GDM1 (cell line): ENCODE measurements at regions not wholly inside any gene's neighbourhood (a gene's known extent, or its start where the extent isn't known, plus 50 kb on each side); places are given as distances from the start of the nearest gene placed in this dataset.
"Not testable (repeated sequence)": the region's sequence is repeated elsewhere in the genome, so short reads cannot be mapped to it uniquely, and the experiment has no call there.

ENCODE experiments used
- DNase-seq: peaks from one replicate; lab custom pipeline; 2025; lab: John Stamatoyannopoulos, UW

DNA sequence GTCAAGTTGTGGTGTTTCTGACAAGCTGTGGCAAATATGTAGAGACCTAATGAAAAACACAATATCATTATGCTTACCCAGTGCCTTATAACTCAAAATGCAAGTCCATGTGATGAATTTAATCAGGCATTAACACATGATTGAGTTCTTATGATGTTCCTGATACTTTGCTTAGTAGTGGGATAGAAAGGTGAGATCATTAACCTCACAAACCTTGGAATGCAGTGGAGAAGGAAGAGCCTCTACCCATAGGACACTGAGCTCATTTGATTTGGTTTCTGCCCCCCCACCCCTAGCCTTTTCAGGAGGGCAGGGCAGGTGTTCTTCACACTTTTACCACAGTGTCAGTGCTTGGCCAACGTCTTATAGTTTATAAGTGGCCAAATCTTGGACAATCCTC, 683.6 kb upstream of the CPEB2 start:
- DNase-seq: no peak

DNA sequence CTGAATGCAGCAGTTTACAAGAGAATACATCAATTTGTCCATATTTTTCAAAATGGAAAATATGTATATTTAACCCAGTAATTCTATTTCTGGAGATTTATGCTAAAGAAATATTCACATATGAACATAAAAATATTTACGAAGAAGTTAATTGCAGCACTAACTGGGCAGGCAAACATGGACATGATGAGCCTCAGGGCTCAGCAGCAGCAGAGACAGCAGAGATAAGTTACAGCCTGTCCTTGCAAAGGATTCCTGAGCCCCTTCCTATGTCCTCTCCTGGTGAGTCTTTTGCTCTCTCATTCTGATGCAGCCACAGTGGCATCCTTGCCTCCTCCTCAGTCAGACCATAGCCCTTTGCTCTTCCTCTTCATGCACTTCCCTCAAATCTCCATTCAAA, 680.6 kb upstream of the CPEB2 start:
- peak; percentile 5 for DNase-seq

DNA sequence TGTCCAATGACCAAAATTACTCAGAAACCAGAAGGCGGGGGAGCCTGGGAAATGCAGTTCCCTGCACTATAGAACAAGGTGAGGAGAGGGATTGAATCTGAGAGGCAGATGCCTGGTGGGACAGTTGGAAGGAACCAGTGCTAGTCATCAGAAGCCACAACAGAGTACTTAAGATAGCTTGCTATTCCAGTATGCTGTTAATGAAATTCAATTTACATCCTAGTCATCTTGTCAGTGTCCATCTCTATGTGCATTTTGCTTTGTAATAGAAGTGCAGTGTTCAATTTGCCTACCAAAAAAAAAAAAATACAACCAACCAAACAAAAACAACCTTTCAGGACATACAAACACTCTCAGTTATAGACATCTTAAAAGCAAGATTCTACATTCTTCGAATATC, 679.1 kb upstream of the CPEB2 start:
- DNase-seq: no peak

DNA sequence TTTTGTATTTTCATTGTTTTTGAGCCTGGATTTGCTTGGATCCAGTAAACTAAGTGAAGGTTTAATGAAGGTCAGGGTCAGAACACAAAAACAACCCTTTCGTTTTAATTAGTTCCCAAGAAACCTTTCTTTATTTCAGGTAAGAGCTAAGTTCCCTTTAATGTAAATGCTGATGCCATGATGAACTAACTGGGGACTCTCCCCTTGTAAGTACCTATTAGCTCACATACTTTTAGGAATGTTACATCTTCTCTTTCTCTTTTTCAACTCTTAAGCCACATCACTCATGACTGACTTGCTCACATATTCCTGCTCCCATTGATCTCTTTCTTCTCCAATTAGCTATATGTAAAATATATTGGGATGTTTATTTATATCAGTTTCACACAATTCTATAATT, 673.1 kb upstream of the CPEB2 start:
- no peak for DNase-seq

DNA sequence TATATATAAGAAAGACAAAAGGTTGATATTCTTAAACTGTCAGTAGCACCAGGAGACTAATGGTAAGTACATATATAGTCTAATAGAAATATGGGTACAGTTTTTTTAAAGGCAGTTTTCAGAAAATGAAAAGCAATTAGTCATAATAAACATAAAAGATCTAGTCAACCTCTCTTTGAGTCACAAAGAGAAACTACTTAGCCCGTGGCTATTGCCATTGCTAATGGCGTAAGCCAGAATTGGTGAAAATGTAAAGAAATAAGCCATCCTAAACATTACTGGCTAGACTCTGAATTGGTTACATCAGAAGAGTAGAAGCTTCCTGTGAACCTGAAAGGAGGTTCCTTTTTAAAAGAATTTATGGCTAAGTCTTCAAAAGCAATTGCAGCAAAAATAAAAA, 668.7 kb upstream of the CPEB2 start:
- DNase-seq: no peak

DNA sequence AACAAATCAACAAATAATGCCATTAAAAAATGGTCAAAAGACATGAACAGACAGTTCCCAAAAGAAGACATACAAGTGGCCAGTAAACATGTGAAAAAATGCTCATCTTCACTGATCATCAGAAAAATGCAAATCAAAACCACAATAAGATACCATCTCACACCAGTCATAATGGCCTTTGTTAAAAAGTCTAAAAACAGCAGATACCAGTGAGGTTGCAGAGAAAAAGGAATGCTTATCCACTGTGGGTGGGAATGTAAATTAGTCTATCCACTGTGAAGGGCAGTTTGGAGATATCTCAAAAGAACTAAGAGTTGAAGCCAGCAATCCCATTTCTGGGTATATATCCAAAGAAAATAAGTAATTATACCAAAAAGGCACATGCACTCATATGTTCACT, 668.1 kb upstream of the CPEB2 start:
- DNase-seq: no peak

DNA sequence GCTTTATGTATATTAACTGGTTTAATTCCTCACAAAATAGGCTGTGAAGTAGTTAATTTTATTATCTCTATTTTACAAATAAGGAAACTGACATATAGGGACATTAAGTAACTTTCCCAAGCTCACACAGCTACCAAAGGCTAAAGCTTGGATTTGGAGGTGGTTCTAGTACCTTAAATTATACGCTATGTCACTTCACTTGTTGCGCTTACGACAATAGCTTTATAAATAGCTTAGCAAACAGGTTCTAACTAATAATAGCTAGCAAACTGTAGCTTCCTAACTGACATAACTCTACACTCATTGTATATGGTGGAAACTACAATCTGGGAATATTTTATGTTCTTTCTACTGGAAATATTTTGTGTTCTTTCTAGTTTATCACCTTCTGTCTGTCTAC, 666.4 kb upstream of the CPEB2 start:
- DNase-seq: no peak

DNA sequence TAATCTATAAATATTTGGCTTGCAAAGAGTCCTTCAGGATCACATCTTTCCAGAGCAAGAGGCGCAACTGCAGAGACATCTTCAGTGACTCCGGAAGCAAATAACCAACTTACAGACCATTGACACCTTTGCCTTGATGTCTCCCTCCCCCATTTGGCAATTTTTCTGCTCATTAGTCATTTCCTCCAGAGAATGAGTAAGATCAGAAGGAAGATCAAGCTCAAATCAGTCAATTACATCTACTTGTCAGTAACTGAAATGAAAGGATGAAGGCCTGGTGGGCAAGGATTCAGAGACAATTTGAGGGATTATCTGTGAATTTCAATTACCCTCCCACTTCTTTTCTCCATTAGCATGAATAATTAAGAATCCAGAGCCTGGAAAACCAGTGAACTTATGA, 665.6 kb upstream of the CPEB2 start:
- DNase-seq: no peak

DNA sequence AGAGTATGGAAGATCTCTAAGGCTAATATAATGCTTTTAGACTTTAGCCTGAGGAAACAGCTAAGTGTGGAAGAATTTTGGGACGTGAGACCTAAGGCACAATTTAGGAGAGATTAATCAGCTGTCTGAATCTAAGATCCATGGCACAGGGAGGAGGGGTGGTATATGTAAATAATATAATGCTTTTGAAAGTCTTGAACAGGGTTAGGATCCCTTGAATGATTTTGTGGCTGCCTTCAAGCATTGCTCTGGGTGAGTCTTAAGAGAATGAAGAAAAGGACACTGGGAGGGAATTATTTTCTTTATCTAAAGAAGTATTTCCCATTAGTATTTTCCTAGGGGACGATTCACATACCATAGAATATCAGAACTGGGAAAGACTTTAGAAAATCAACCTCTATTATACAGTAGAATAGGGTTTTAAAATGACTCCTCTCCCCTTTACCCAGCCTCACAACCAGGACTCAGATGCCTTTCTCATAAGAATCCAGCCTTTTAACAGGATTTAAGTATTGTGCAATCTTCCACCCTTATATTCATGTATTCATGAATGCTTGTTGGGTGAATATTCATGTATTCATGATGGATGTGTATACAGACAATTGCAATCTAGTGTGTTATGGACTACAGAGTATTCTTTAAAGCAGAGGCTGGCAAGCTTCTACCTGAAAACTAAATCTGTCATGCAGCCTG, 664.2 kb upstream of the CPEB2 start:
- DNase-seq: no peak

DNA sequence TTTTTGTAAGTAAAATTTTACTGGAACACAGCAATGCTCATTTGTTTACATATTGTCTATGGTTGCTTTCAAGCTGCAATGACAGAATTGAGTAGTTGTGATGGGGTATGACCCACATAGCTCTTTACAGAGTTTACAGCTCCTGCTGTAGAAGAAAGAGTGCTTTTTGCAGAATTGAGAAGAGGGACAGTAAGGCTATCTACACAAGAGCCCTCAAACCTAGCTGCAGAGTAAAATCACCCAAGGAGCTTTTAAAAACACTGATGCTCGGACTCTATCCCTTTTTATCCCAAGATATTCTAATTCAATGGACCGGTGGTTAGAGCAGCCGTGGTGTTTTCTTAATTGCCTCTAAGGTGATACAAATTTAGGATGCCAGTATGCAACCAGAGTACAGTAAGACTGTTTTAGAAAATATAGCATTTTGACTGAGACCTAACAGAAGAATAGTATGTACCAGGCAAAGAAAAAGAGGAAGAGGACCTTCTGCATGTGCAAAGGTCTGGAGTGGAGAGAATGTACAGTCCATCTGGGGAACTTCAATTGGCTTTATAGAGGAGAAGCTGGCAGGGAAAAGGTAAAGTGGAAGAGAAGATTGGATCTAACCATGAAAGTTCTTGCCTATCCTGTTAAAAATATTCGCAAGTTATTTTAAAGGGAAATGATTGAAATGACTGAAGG, 663.6 kb upstream of the CPEB2 start:
- DNase-seq: no peak

DNA sequence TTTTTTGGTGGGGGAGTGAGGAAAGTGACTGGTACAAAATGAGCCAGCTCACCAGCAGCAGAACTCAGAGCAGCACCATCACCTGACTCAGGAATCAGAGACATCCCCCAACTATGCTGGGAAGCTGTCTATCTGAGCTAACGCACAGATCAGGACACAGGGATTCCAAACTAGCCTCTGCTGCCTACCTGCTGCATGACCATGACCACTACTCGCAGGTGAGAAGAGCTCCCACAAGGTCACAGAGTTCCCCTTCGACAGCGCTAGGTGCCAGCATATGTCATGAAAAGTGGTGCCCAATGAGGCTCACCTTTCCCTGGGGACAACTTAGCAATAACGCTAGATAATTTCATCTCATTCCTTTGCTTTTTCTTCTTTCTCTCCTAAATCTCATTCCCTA, 662.6 kb upstream of the CPEB2 start:
- DNase-seq: no peak

DNA sequence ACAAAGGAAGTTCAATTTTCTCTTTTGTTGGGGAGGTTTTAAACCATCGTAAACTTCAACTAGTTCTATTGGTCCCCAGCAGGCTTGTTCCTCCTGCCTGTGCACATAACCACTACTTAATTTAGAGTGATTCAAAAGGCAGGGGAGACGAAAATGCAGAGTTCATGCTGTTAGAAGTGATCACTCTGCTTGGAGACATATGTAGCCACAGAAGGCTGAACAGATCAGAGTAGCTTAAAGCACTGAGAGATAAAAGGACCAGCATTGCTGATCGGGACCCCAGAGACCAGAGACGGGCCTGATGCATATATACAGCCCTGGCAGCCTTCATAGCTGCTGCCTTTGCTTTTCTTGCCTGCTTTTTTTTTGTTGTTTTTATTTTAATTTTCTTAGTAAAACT, 662.0 kb upstream of the CPEB2 start:
- DNase-seq: no peak

DNA sequence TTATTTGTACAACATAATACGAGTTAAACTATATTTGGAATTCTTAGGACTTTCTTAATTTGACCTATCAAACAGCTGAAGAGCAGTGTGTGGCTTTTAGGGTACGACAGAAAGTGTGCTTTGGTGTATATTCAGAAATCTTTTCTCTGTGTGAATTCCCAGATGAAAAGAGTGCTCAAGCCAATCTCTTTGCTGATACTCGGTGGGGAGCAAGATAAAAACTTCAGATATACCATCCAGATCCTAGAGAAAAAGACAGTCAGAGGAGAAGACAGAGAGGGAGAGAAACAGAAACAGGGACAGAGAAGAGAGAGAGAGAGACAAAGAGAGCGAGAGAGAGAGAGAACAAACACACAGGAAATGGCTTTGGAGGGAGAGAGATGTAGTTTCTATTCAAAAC, 658.3 kb upstream of the CPEB2 start:
- no peak for DNase-seq

DNA sequence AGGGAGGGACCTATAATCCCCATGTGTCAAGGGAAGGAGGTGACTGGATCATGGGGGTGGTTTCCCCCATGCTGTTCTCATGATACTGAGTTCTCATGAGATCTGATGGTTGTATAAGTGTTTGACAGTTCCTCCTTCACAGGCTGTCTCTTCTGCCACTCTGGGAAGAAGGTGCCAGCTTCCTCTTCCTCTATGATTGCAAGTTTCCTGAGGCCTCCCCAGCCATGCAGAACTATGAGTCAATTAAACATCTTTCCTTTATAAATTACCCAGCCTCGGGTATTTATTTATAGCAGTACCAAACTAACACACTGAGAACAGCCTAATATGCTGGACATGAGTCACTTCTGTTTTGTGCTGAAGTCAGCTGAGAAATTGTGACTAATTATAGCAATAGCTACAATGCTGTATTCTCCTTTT, 656.9 kb upstream of the CPEB2 start:
- peak; percentile 29 for DNase-seq

DNA sequence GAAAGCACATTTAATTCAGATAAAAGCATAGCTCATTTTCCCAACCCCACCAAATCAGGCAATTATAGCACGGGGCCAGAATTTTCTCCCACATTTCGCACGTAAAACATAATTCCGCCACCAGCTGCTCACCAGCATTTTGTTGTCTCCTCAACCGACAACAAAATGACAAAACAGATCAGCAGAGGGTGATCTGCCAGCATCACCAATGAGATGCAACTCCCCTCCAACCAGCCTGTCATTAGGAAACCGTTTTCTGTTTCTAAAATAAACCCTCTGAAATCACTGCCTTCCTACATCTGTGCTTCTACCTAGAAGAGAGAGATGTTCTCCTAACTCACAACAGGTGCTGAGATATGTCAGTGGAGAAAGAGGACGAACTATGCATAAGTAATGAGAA, 654.8 kb upstream of the CPEB2 start:
- DNase-seq: no peak

DNA sequence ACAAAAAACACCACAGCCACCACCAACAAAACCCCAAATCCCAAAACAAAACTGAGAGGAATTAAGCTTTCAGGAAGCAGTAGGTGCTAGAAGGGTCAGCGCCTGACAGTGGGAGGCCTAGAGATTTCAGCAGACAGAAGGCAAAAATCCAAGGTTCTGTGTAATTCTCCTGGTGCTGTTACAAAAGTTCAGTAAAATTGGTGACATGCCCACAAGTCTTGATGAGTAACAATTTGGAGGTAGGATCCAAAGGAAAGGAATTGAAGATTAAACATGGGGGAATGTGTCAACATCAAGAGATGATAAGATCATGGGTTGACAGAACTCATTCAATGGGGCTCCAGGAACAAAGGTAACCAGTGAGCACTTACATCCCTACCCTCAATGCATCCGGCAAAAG, 653.8 kb upstream of the CPEB2 start:
- DNase-seq: no peak

DNA sequence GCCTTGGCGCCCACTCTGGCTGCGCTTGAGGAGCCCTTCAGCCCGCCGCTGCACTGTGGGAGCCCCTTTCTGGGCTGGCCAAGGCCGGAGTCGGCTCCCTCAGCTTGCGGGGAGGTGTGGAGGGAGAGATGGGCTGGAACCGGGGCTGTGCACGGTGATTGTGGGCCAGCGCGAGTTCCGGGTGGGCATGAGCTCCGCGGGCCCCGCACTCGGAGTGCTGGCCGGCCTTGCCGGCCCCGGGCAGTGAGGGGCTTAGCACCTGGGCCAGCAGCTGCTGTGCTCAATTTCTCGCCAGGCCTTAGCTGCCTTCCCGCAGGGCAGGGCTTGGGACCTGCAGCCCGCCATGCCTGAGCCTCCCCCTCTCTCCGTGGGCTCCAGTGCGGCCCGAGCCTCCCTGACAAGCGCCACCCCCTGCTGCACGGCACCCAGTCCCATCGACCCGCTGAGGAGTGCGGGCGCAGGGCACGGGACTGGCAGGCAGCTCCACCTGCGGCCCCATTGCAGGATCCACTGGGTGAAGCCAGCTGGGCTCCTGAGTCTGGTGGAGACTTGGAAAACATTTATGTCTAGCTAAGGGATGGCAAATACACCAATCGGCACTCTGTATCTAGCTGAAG, 643.6 kb upstream of the CPEB2 start:
- not testable (repeated sequence) for DNase-seq

DNA sequence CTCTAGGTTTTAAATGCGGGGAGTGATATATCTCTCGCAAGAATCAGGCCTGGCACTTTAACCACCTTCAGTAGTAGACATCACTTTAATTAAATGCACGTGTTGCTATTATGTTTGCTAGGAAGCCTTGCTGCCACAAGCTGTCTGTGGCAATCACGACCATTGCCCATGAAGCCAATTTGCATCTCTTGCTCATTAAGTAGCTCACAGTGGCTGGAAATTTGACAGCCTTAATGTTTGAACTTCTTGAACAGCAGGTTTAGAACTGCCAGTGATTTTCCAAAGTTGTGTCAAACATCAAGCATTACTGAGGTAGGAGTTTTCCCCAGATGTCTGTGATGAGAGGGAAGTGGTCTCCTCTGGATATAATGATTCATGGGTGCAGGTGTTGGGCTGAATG, 642.3 kb upstream of the CPEB2 start:
- DNase-seq: no peak

DNA sequence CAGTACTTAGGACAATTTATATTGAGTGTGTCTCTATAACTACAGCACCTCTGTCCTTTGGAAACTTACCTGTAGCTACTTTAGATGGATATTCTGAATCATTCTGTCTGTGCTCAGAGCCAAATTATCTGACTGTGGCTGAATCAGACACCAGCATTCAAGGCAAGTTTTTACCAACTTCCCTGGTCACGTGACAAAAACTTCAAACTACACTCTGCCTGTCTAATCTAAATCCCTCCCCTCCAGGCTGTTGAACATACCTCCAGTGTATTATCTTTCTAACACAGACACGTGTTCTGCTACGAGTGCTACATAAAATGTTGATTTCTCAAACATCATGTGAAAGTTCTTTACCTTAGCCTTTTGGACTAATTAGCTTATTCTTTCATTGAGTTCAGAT, 641.2 kb upstream of the CPEB2 start:
- no peak for DNase-seq

DNA sequence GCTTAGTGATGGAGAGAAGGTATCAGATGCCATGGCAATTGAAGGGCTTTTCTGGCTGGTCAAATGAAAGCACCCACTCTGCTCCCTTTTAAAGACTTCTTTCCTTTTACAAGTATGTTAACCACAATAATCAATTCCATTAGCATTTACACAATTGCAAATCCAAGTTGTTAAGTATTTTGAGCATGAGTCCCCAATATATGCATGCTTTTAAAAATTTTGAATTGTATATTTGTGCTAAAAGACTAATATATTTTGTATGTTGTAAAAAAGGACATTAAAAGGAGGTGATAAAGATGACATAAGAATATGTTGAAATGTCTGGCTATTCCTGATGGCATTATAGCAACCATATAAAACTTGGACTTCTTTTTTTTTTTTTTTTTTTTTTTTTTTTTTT, 639.9 kb upstream of the CPEB2 start:
- no peak for DNase-seq

DNA sequence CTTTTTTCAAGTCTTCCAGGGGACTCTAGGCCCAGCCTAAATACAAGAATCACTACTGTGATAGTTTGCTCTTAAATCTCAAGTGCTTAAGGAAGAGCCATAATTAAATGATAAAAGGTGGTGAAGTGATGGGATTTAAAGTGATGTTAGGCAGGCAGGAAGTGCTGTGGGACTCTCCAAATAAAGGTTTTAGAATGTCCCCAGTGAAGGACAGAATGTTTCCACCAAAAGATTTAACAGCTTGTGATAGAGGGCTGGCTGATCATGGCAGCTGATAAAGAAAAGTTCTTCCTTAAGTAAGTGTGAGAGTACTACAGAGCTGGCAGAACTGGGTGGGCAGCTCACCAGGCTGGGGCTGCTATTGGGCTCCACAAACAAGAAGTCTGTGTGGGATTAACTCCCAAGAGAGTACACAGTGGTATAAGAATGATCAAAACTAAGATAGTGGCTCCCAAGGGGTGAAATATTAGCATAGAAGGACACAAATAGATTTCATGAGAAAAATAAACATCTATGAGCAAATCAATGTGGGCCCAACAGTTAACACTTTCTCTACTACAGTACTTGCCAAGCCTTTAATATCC, 637.2 kb upstream of the CPEB2 start:
- DNase-seq: no peak

DNA sequence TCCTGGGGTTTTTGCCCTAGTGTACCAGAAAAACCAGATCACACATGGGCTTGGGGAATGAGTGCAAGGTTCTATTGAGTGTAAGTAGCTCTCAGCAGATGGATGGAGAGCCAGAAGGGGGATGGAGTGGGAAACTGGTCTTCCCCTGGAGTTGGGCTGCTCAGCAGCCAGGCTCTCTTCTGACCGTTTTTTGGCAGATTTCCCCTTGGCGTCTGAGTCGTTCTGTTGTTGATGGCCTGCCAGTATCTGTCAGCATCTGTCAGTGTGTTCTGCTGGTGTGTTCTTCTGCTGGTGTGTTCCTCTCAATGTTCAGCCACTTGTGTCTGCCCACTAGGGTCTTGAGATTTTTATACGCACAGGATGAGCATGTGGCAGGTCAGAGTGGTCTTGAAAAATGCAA, 633.9 kb upstream of the CPEB2 start:
- DNase-seq: no peak

DNA sequence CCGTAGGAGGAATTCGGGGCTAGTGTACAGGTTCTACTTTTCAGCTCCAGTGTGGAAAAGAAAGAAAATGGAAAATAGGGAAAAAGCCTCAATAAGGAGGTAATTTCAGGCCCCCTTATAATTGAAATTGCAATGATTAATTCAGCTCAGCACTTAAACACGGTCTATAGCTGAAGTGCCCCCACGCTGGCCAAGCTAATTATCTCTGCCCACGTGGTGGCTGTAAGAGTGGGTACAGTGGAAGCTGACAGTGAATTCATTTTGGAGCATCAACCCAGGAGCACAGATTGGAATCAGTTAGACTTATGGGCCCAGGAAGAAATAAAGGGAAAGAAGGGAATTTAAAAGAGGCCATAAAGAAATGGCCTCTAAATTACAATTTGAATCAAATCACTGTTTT, 631.1 kb upstream of the CPEB2 start:
- DNase-seq: no peak
